Stimulated activated effector memory CD8-positive, alpha-beta T cell treated with anti-CD3 and anti-CD28 coated beads, Interleukin-12 subunit alpha, Interleukin-12 subunit beta, amount 100 ng/mL, for 72 hours (primary cell): ENCODE measurements at regions not wholly inside any gene's neighbourhood (a gene's known extent, or its start where the extent isn't known, plus 50 kb on each side); places are given as distances from the start of the nearest gene placed in this dataset.

ENCODE experiments used
- ATAC-seq: fragments of 150-1000 bp; cut with Tn5 transposase; 2 replicates; pipeline ENCODE4 v1.10.0; 2021
- DNase-seq, 2 donors: peaks; one replicate each; pipeline ENCODE4 v3.0.0; 2021 to 2022; ENCODE audit warnings: low spot score in 2 of 2
- H3K27ac Mint-ChIP-seq: one replicate; pipeline ENCODE4 v1.8.0; 2022; ENCODE audit warnings: mild to moderate bottlenecking, mixed read lengths
- H3K36me3 Mint-ChIP-seq: one replicate; pipeline ENCODE4 v1.8.0; 2022; ENCODE audit warnings: mild to moderate bottlenecking, mixed read lengths
- H3K4me1 Mint-ChIP-seq: one replicate; pipeline ENCODE4 v1.8.0; 2022; ENCODE audit warnings: mixed read lengths
- H3K4me3 Mint-ChIP-seq: one replicate; pipeline ENCODE4 v1.8.0; 2022; ENCODE audit warnings: mild to moderate bottlenecking, mixed read lengths
- H3K9me3 Mint-ChIP-seq: one replicate; pipeline ENCODE4 v1.8.0; 2022; ENCODE audit warnings: mixed read lengths

GRCh38 chr7:45401155-45401554 lies 173.0 kb upstream of the ADCY1 start:
- Mint-ChIP-seq H3K9me3 (peaks cover 4% of the 10 kb centered on the region), H3K27ac (no peak overlapping the region), H3K36me3 (peaks cover 4% of the 10 kb centered on the region)

GRCh38 chr7:45401851-45402250 lies 172.3 kb upstream of the ADCY1 start:
- no peaks in the 10 kb centered on the region for H3K4me1 Mint-ChIP-seq
- H3K36me3 Mint-ChIP-seq: peaks cover 4% of the 10 kb centered on the region
- ATAC-seq (no peak), DNase-seq (no peak)
- H3K9me3 Mint-ChIP-seq: peaks cover 4% of the 10 kb centered on the region
- no peak overlapping the region for H3K27ac Mint-ChIP-seq
- no peak overlapping the region for H3K4me3 Mint-ChIP-seq

More at GRCh38 chr7:45401155-45401554, 173.0 kb upstream of the ADCY1 start:
- Mint-ChIP-seq H3K4me3 (no peak overlapping the region), H3K4me1 (no peaks in the 10 kb centered on the region)
- no peak for ATAC-seq
- no peak for DNase-seq

GRCh38 chr7:45402480-45403218 lies 171.5 kb upstream of the ADCY1 start:
- peak; percentile 75 for ATAC-seq

GRCh38 chr7:45404622-45405021 lies 169.5 kb upstream of the ADCY1 start:
- no peaks in the 10 kb centered on the region for H3K4me1 Mint-ChIP-seq
- no peak overlapping the region for H3K4me3 Mint-ChIP-seq
- H3K9me3 Mint-ChIP-seq: peaks cover 4% of the 10 kb centered on the region
- DNase-seq (no peak), ATAC-seq (no peak)
- no peak overlapping the region for H3K27ac Mint-ChIP-seq
- peaks cover 4% of the 10 kb centered on the region for H3K36me3 Mint-ChIP-seq

More at GRCh38 chr7:45402480-45403218, 171.5 kb upstream of the ADCY1 start:
- no peaks in the 10 kb centered on the region for H3K4me1 Mint-ChIP-seq
- H3K36me3 Mint-ChIP-seq: peaks cover 4% of the 10 kb centered on the region
- no peak for DNase-seq
- H3K9me3 Mint-ChIP-seq: peaks cover 4% of the 10 kb centered on the region
- H3K27ac Mint-ChIP-seq: no peak overlapping the region
- no peak overlapping the region for H3K4me3 Mint-ChIP-seq

- Mint-ChIP-seq H3K4me3 (no peak overlapping the region), H3K9me3 (peaks cover 8% of the 10 kb centered on the region), H3K4me1 (no peaks in the 10 kb centered on the region), H3K36me3 (peaks cover 3% of the 10 kb centered on the region), H3K27ac (no peak overlapping the region)
- no peak for ATAC-seq
- DNase-seq: no peak
These were observed 166.3 kb upstream of the ADCY1 start for GRCh38 chr7:45407730-45408408.

- no peak overlapping the region for H3K4me3 Mint-ChIP-seq
- DNase-seq (no peak), ATAC-seq (no peak)
- H3K36me3 Mint-ChIP-seq: no peaks in the 10 kb centered on the region
- H3K9me3 Mint-ChIP-seq: peaks cover 8% of the 10 kb centered on the region
- no peak overlapping the region for H3K27ac Mint-ChIP-seq
- H3K4me1 Mint-ChIP-seq: no peaks in the 10 kb centered on the region
These were observed 165.8 kb upstream of the ADCY1 start for GRCh38 chr7:45408409-45408737.

- Mint-ChIP-seq H3K4me1 (no peaks in the 10 kb centered on the region), H3K27ac (no peak overlapping the region), H3K4me3 (no peak overlapping the region), H3K36me3 (no peaks in the 10 kb centered on the region), H3K9me3 (peaks cover 4% of the 10 kb centered on the region)
- DNase-seq (no peak), ATAC-seq (no peak)
These were observed 163.3 kb upstream of the ADCY1 start for GRCh38 chr7:45410893-45411292.

- H3K4me3 Mint-ChIP-seq: no peak overlapping the region
- ATAC-seq (no peak), DNase-seq (no peak)
- no peak overlapping the region for H3K27ac Mint-ChIP-seq
- H3K36me3 Mint-ChIP-seq: no peaks in the 10 kb centered on the region
- H3K9me3 Mint-ChIP-seq: peaks cover 4% of the 10 kb centered on the region
- H3K4me1 Mint-ChIP-seq: no peaks in the 10 kb centered on the region
These were observed 160.7 kb upstream of the ADCY1 start for GRCh38 chr7:45413419-45413818.

GRCh38 chr7:45414226-45414625 lies 159.9 kb upstream of the ADCY1 start:
- Mint-ChIP-seq H3K4me3 (no peak overlapping the region), H3K36me3 (no peaks in the 10 kb centered on the region), H3K27ac (no peak overlapping the region), H3K9me3 (peaks cover 4% of the 10 kb centered on the region), H3K4me1 (no peaks in the 10 kb centered on the region)
- DNase-seq (no peak), ATAC-seq (peak; percentile 28)

GRCh38 chr7:45415265-45415664 lies 158.9 kb upstream of the ADCY1 start:
- H3K4me1 Mint-ChIP-seq: no peaks in the 10 kb centered on the region
- no peak for ATAC-seq
- H3K27ac Mint-ChIP-seq: no peak overlapping the region
- H3K9me3 Mint-ChIP-seq: peaks cover 4% of the 10 kb centered on the region
- H3K4me3 Mint-ChIP-seq: no peak overlapping the region
- no peaks in the 10 kb centered on the region for H3K36me3 Mint-ChIP-seq
- no peak for DNase-seq

- DNase-seq: no peak
- H3K36me3 Mint-ChIP-seq: no peaks in the 10 kb centered on the region
- no peaks in the 10 kb centered on the region for H3K9me3 Mint-ChIP-seq
- H3K4me1 Mint-ChIP-seq: no peaks in the 10 kb centered on the region
- H3K4me3 Mint-ChIP-seq: no peak overlapping the region
- no peak for ATAC-seq
- H3K27ac Mint-ChIP-seq: no peak overlapping the region
These were observed 157.3 kb upstream of the ADCY1 start for GRCh38 chr7:45416846-45417245.

- no peaks in the 10 kb centered on the region for H3K9me3 Mint-ChIP-seq
- no peak for ATAC-seq
- H3K27ac Mint-ChIP-seq: no peak overlapping the region
- no peak for DNase-seq
- H3K4me1 Mint-ChIP-seq: no peaks in the 10 kb centered on the region
- H3K4me3 Mint-ChIP-seq: no peak overlapping the region
- no peaks in the 10 kb centered on the region for H3K36me3 Mint-ChIP-seq
These were observed 156.9 kb upstream of the ADCY1 start for GRCh38 chr7:45417268-45417667.

GRCh38 chr7:45417735-45418134 lies 156.4 kb upstream of the ADCY1 start:
- DNase-seq: no peak
- Mint-ChIP-seq H3K36me3 (no peaks in the 10 kb centered on the region), H3K27ac (no peak overlapping the region), H3K4me3 (no peak overlapping the region), H3K4me1 (no peaks in the 10 kb centered on the region), H3K9me3 (no peaks in the 10 kb centered on the region)
- ATAC-seq: no peak

- Mint-ChIP-seq H3K4me3 (no peak overlapping the region), H3K9me3 (no peaks in the 10 kb centered on the region), H3K27ac (no peak overlapping the region), H3K4me1 (no peaks in the 10 kb centered on the region), H3K36me3 (no peaks in the 10 kb centered on the region)
- DNase-seq (no peak), ATAC-seq (no peak)
These were observed 153.2 kb upstream of the ADCY1 start for GRCh38 chr7:45420843-45421495.

- ATAC-seq: no peak
- H3K36me3 Mint-ChIP-seq: no peaks in the 10 kb centered on the region
- no peak overlapping the region for H3K4me3 Mint-ChIP-seq
- H3K27ac Mint-ChIP-seq: no peak overlapping the region
- no peak for DNase-seq
- H3K9me3 Mint-ChIP-seq: no peaks in the 10 kb centered on the region
- H3K4me1 Mint-ChIP-seq: no peaks in the 10 kb centered on the region
These were observed 152.4 kb upstream of the ADCY1 start for GRCh38 chr7:45421806-45422205.

- H3K9me3 Mint-ChIP-seq: no peaks in the 10 kb centered on the region
- no peaks in the 10 kb centered on the region for H3K4me1 Mint-ChIP-seq
- no peak overlapping the region for H3K4me3 Mint-ChIP-seq
- DNase-seq (no peak), ATAC-seq (no peak)
- H3K27ac Mint-ChIP-seq: no peak overlapping the region
- H3K36me3 Mint-ChIP-seq: no peaks in the 10 kb centered on the region
These were observed 143.8 kb upstream of the ADCY1 start for GRCh38 chr7:45430397-45430796.
